GM23338 (cell line): ENCODE measurements at regions not wholly inside any gene's neighbourhood (a gene's known extent, or its start where the extent isn't known, plus 50 kb on each side); places are given as distances from the start of the nearest gene placed in this dataset.

Source experiments
- ATAC-seq: fragments of 200-7000 bp; cut with Tn5 transposase; 3 replicates; pipeline ENCODE4 v1.9.1; 2020
- DNase-seq: peaks from one replicate; pipeline ENCODE4 v3.0.0-alpha.2; 2015; ENCODE audit warnings: low spot score
- H2AFZ ChIP-seq: fragments of 200-600 bp; sonication (generic); 2 replicates; pipeline ENCODE4 v1.8.0; 2016; ENCODE audit warnings: antibody characterized with exemption, mild to moderate bottlenecking, moderate library complexity
- H3F3A ChIP-seq: fragments of 200-600 bp; sonication (generic); replicated peaks from 2 replicates; pipeline ENCODE4 v1.8.0; 2017; ENCODE audit warnings: antibody characterized with exemption, mixed run types, low read depth
- H3K27ac ChIP-seq: fragments of 200-600 bp; sonication (generic); 2 replicates; pipeline ENCODE4 v1.6.1; 2016; ENCODE audit warnings: low read depth
- H3K27me3 ChIP-seq: fragments of 200-600 bp; sonication (generic); 2 replicates; pipeline ENCODE4 v1.8.0; 2016; ENCODE audit warnings: mild to moderate bottlenecking, mixed run types, moderate library complexity; ENCODE audit not compliant: insufficient read depth
- H3K36me3 ChIP-seq: fragments of 200-600 bp; sonication (generic); 2 replicates; pipeline ENCODE4 v1.8.0; 2016; ENCODE audit warnings: mild to moderate bottlenecking; ENCODE audit not compliant: insufficient read depth
- H3K4me1 ChIP-seq: fragments of 200-600 bp; sonication (generic); 2 replicates; pipeline ENCODE4 v1.8.0; 2016; ENCODE audit warnings: mild to moderate bottlenecking, moderate library complexity; ENCODE audit not compliant: insufficient read depth
- H3K4me2 ChIP-seq: fragments of 200-600 bp; sonication (generic); 2 replicates; pipeline ENCODE4 v1.7.1; 2017; ENCODE audit warnings: mixed run types
- H3K4me3 ChIP-seq: fragments of 200-600 bp; sonication (generic); 2 replicates; pipeline ENCODE4 v1.6.1; 2016; ENCODE audit warnings: mixed run types
- H3K79me2 ChIP-seq: fragments of 200-600 bp; sonication (generic); replicated peaks from 2 replicates; pipeline ENCODE4 v1.8.0; 2017; ENCODE audit warnings: mild to moderate bottlenecking; ENCODE audit not compliant: insufficient read depth
- H3K9me2 ChIP-seq: fragments of 200-600 bp; sonication (generic); 2 replicates; pipeline ENCODE4 v1.8.0; 2017; ENCODE audit not compliant: insufficient read depth
- H4K20me1 ChIP-seq: fragments of 200-600 bp; sonication (generic); replicated peaks from 2 replicates; pipeline ENCODE4 v1.8.0; 2017; ENCODE audit warnings: mild to moderate bottlenecking; ENCODE audit not compliant: insufficient read depth
- H3K27ac Mint-ChIP-seq: 2 replicates; pipeline ENCODE4 v1.8.0; 2020; ENCODE audit warnings: inconsistent platforms, mild to moderate bottlenecking, moderate library complexity, mixed read lengths
- H3K27me3 Mint-ChIP-seq: 3 replicates; pipeline ENCODE4 v1.8.0; 2022; ENCODE audit warnings: low read depth, mild to moderate bottlenecking, moderate library complexity, mixed read lengths, inconsistent platforms; ENCODE audit not compliant: insufficient read depth, poor library complexity
- H3K36me3 Mint-ChIP-seq: 3 replicates; pipeline ENCODE4 v1.8.0; 2021; ENCODE audit warnings: low read depth, mild to moderate bottlenecking, inconsistent platforms, moderate library complexity, mixed read lengths
- H3K4me1 Mint-ChIP-seq: 3 replicates; pipeline ENCODE4 v1.8.0; 2020; ENCODE audit warnings: mild to moderate bottlenecking, inconsistent platforms, mixed read lengths
- H3K4me3 Mint-ChIP-seq: 3 replicates; pipeline ENCODE4 v1.8.0; 2021; ENCODE audit warnings: moderate library complexity, mild to moderate bottlenecking, inconsistent platforms, mixed read lengths
- H3K9me3 Mint-ChIP-seq: 3 replicates; pipeline ENCODE4 v1.8.0; 2020; ENCODE audit warnings: moderate library complexity, mild to moderate bottlenecking, inconsistent platforms, mixed read lengths
- CREB1 ChIP-seq: fragments of 250-450 bp; sonication (Bioruptor Pico); IDR thresholded peaks from 2 replicates; pipeline ENCODE4 v1.5.0; 2020; ENCODE audit warnings: low read depth, mild to moderate bottlenecking, moderate library complexity
- EZH2 ChIP-seq: fragments of 200-600 bp; sonication (generic); IDR thresholded peaks from one replicate; pipeline ENCODE4 v1.8.0; 2017; ENCODE audit warnings: antibody characterized with exemption, mild to moderate bottlenecking, low read depth; ENCODE audit not compliant: unreplicated experiment
- EZH2phosphoT487 ChIP-seq: fragments of 200-600 bp; sonication (generic); IDR thresholded peaks from one replicate; pipeline ENCODE4 v1.8.1; 2018; ENCODE audit warnings: antibody characterized with exemption; ENCODE audit not compliant: unreplicated experiment
- JUNB ChIP-seq: IDR thresholded peaks from one replicate; pipeline ENCODE4 v1.6.1; 2016; ENCODE audit warnings: antibody characterized with exemption; ENCODE audit not compliant: unreplicated experiment
- NANOG ChIP-seq: IDR thresholded peaks from 2 replicates; pipeline ENCODE4 v1.6.1; 2016; ENCODE audit warnings: antibody characterized with exemption, borderline replicate concordance
- POLR2AphosphoS5 ChIP-seq: IDR thresholded peaks from 2 replicates; pipeline ENCODE4 v1.6.1; 2016; ENCODE audit warnings: antibody characterized with exemption, low read depth
- STAT1 ChIP-seq: IDR thresholded peaks from one replicate; pipeline ENCODE4 v1.6.1; 2016; ENCODE audit warnings: antibody characterized with exemption; ENCODE audit not compliant: unreplicated experiment
- ZNF114 ChIP-seq: fragments of 250-450 bp; sonication (Bioruptor Pico); IDR thresholded peaks from 2 replicates; pipeline ENCODE4 v1.5.0; 2020; ENCODE audit warnings: mild to moderate bottlenecking, moderate library complexity
- ZNF331 ChIP-seq: fragments of 250-450 bp; sonication (Bioruptor Pico); IDR thresholded peaks from 2 replicates; pipeline ENCODE4 v1.5.0; 2020; ENCODE audit warnings: low read depth, mild to moderate bottlenecking, moderate library complexity
- TF ChIP-seq, protein P1 (sequence below): IDR thresholded peaks from one replicate; pipeline ENCODE4 v1.6.1; 2018; ENCODE audit warnings: antibody characterized with exemption; ENCODE audit not compliant: unreplicated experiment
- TF ChIP-seq, protein P2 (sequence below), 2 experiments: fragments of 200-600 bp in 1 of 2; sonication (generic) in 1 of 2; conservative IDR thresholded peaks; 2 replicates each; pipeline versions ENCODE4 v1.5.1 to v1.6.1; 2016 to 2017; ENCODE audit warnings: antibody characterized with exemption in 2 of 2, low read depth in 2 of 2, mild to moderate bottlenecking in 2 of 2, moderate library complexity in 1 of 2
- TF ChIP-seq, protein P3 (sequence below): IDR thresholded peaks from 2 replicates; pipeline ENCODE4 v1.6.1; 2016; ENCODE audit warnings: antibody characterized with exemption
- TF ChIP-seq, protein P4 (sequence below): fragments of 250-450 bp; sonication (Bioruptor Pico); IDR thresholded peaks from 2 replicates; pipeline ENCODE4 v1.5.0; 2020; ENCODE audit warnings: mild to moderate bottlenecking, moderate library complexity

DNA sequence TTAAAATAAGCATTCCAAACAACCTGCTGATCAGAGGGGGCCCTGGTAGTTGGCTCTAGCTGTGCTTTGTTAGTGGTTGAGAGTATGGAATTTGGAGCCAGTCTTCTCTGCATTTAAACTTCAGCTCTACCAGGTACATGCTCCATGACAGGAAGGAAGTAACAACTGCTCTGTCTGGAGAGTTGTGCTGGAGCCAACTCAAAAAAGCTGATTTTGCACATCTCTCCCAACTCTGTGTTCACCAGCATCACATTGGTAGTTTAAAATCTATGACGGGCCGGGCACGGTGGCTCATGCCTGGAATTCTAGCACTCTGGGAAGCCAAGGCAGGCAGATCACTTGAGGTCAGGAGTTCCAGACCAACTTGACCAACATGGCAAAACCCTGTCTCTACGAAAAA, 68.8 kb upstream of the BMP2 start:
- H3K27ac Mint-ChIP-seq = no peak overlapping the region; the same call in 1 of the 2 replicates
- H3K9me3 Mint-ChIP-seq = no peaks in the 10 kb centered on the region; the same call in 2 of the 3 replicates
- H3K27ac ChIP-seq = no peak overlapping the region
- H3F3A ChIP-seq = no peaks in the 10 kb centered on the region
- no peaks in the 10 kb centered on the region for H4K20me1 ChIP-seq
- H3K79me2 ChIP-seq = no peaks in the 10 kb centered on the region
- H3K27me3 ChIP-seq = no peaks in the 10 kb centered on the region
- no peaks in the 10 kb centered on the region for H3K4me1 ChIP-seq
- H3K4me3 ChIP-seq = no peak overlapping the region
- no peak overlapping the region for H3K4me3 Mint-ChIP-seq
- no peaks in the 10 kb centered on the region for H3K36me3 ChIP-seq
- peaks cover 3% of the 10 kb centered on the region; the same call in 1 of the 2 replicates for H3K9me2 ChIP-seq
- peak; percentile 33; the same call in 2 of the 3 replicates for ATAC-seq
- peaks cover 3% of the 10 kb centered on the region; the same call in 1 of the 3 replicates for H3K36me3 Mint-ChIP-seq
- TF ChIP-seq, protein P1, sequence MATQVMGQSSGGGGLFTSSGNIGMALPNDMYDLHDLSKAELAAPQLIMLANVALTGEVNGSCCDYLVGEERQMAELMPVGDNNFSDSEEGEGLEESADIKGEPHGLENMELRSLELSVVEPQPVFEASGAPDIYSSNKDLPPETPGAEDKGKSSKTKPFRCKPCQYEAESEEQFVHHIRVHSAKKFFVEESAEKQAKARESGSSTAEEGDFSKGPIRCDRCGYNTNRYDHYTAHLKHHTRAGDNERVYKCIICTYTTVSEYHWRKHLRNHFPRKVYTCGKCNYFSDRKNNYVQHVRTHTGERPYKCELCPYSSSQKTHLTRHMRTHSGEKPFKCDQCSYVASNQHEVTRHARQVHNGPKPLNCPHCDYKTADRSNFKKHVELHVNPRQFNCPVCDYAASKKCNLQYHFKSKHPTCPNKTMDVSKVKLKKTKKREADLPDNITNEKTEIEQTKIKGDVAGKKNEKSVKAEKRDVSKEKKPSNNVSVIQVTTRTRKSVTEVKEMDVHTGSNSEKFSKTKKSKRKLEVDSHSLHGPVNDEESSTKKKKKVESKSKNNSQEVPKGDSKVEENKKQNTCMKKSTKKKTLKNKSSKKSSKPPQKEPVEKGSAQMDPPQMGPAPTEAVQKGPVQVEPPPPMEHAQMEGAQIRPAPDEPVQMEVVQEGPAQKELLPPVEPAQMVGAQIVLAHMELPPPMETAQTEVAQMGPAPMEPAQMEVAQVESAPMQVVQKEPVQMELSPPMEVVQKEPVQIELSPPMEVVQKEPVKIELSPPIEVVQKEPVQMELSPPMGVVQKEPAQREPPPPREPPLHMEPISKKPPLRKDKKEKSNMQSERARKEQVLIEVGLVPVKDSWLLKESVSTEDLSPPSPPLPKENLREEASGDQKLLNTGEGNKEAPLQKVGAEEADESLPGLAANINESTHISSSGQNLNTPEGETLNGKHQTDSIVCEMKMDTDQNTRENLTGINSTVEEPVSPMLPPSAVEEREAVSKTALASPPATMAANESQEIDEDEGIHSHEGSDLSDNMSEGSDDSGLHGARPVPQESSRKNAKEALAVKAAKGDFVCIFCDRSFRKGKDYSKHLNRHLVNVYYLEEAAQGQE = no peak
- TF ChIP-seq EZH2 = no peak
- no peak for TF ChIP-seq POLR2AphosphoS5
- no peak for TF ChIP-seq CREB1 (CRISPR knock-in tag)
- no peak for TF ChIP-seq JUNB
- TF ChIP-seq, protein P2, sequence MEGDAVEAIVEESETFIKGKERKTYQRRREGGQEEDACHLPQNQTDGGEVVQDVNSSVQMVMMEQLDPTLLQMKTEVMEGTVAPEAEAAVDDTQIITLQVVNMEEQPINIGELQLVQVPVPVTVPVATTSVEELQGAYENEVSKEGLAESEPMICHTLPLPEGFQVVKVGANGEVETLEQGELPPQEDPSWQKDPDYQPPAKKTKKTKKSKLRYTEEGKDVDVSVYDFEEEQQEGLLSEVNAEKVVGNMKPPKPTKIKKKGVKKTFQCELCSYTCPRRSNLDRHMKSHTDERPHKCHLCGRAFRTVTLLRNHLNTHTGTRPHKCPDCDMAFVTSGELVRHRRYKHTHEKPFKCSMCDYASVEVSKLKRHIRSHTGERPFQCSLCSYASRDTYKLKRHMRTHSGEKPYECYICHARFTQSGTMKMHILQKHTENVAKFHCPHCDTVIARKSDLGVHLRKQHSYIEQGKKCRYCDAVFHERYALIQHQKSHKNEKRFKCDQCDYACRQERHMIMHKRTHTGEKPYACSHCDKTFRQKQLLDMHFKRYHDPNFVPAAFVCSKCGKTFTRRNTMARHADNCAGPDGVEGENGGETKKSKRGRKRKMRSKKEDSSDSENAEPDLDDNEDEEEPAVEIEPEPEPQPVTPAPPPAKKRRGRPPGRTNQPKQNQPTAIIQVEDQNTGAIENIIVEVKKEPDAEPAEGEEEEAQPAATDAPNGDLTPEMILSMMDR (conservative IDR thresholded peaks at IDR 0.05; ENCODE audit: low read depth in 2 of 2) = no peak
- no peak for TF ChIP-seq EZH2phosphoT487
- TF ChIP-seq NANOG = no peak
- no peak for TF ChIP-seq STAT1
- no peak for TF ChIP-seq ZNF331 (CRISPR knock-in tag)
- no peak for TF ChIP-seq ZNF114 (CRISPR knock-in tag)
- TF ChIP-seq, protein P3, sequence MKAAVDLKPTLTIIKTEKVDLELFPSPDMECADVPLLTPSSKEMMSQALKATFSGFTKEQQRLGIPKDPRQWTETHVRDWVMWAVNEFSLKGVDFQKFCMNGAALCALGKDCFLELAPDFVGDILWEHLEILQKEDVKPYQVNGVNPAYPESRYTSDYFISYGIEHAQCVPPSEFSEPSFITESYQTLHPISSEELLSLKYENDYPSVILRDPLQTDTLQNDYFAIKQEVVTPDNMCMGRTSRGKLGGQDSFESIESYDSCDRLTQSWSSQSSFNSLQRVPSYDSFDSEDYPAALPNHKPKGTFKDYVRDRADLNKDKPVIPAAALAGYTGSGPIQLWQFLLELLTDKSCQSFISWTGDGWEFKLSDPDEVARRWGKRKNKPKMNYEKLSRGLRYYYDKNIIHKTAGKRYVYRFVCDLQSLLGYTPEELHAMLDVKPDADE = no peak
- TF ChIP-seq, protein P4, sequence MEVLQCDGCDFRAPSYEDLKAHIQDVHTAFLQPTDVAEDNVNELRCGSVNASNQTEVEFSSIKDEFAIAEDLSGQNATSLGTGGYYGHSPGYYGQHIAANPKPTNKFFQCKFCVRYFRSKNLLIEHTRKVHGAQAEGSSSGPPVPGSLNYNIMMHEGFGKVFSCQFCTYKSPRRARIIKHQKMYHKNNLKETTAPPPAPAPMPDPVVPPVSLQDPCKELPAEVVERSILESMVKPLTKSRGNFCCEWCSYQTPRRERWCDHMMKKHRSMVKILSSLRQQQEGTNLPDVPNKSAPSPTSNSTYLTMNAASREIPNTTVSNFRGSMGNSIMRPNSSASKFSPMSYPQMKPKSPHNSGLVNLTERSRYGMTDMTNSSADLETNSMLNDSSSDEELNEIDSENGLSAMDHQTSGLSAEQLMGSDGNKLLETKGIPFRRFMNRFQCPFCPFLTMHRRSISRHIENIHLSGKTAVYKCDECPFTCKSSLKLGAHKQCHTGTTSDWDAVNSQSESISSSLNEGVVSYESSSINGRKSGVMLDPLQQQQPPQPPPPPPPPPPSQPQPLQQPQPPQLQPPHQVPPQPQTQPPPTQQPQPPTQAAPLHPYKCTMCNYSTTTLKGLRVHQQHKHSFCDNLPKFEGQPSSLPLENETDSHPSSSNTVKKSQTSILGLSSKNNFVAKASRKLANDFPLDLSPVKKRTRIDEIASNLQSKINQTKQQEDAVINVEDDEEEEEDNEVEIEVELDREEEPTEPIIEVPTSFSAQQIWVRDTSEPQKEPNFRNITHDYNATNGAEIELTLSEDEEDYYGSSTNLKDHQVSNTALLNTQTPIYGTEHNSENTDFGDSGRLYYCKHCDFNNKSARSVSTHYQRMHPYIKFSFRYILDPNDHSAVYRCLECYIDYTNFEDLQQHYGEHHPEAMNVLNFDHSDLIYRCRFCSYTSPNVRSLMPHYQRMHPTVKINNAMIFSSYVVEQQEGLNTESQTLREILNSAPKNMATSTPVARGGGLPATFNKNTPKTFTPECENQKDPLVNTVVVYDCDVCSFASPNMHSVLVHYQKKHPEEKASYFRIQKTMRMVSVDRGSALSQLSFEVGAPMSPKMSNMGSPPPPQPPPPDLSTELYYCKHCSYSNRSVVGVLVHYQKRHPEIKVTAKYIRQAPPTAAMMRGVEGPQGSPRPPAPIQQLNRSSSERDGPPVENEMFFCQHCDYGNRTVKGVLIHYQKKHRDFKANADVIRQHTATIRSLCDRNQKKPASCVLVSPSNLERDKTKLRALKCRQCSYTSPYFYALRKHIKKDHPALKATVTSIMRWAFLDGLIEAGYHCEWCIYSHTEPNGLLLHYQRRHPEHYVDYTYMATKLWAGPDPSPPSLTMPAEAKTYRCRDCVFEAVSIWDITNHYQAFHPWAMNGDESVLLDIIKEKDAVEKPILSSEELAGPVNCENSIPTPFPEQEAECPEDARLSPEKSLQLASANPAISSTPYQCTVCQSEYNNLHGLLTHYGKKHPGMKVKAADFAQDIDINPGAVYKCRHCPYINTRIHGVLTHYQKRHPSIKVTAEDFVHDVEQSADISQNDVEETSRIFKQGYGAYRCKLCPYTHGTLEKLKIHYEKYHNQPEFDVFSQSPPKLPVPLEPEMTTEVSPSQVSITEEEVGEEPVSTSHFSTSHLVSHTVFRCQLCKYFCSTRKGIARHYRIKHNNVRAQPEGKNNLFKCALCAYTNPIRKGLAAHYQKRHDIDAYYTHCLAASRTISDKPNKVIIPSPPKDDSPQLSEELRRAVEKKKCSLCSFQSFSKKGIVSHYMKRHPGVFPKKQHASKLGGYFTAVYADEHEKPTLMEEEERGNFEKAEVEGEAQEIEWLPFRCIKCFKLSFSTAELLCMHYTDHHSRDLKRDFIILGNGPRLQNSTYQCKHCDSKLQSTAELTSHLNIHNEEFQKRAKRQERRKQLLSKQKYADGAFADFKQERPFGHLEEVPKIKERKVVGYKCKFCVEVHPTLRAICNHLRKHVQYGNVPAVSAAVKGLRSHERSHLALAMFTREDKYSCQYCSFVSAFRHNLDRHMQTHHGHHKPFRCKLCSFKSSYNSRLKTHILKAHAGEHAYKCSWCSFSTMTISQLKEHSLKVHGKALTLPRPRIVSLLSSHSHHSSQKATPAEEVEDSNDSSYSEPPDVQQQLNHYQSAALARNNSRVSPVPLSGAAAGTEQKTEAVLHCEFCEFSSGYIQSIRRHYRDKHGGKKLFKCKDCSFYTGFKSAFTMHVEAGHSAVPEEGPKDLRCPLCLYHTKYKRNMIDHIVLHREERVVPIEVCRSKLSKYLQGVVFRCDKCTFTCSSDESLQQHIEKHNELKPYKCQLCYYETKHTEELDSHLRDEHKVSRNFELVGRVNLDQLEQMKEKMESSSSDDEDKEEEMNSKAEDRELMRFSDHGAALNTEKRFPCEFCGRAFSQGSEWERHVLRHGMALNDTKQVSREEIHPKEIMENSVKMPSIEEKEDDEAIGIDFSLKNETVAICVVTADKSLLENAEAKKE (CRISPR knock-in tag) = no peak
- no peak for DNase-seq
- no peak overlapping the region for H2AFZ ChIP-seq
- peaks cover 15% of the 10 kb centered on the region for H3K4me1 Mint-ChIP-seq
- no peak overlapping the region for H3K4me2 ChIP-seq
- H3K27me3 Mint-ChIP-seq = peaks cover 2% of the 10 kb centered on the region
